IMR-90 (cell line): ENCODE measurements at regions not wholly inside any gene's neighbourhood (a gene's known extent, or its start where the extent isn't known, plus 50 kb on each side); places are given as distances from the start of the nearest gene placed in this dataset.

Source experiments
- ATAC-seq: fragments of 200-7000 bp; cut with Tn5 transposase; 2 replicates; pipeline ENCODE4 v1.9.1; 2020; ENCODE audit warnings: low read depth, mild to moderate bottlenecking, moderate library complexity
- BruUV-seq: library from RNA; stranded (reverse); fragments of 400-500 nt; replicated peaks from 2 replicates; lab custom pipeline; 2021; lab: Mats Ljungman, UMichigan
- CTCF ChIA-PET: fragments of 300-600 bp; formaldehyde crosslinking; extraction: SDS; loops from one replicate; lab custom pipeline; 2021; ENCODE audit warnings: antibody characterized with exemption; lab: Yijun Ruan, JAX
- POLR2A ChIA-PET: fragments of 300-600 bp; sonication (Branson Sonifier 250); formaldehyde crosslinking; loops from one replicate; lab custom pipeline; 2022; ENCODE audit warnings: antibody characterized with exemption; ENCODE audit not compliant: unreplicated experiment; lab: Charles Lee
- DNase-seq: peaks from one replicate; pipeline ENCODE4 v3.0.0; 2013
- H2AFZ ChIP-seq: replicated peaks from 2 replicates; pipeline ENCODE3; 2013; ENCODE audit warnings: low read length, mild to moderate bottlenecking; ENCODE audit not compliant: poor library complexity
- H2AK5ac ChIP-seq: 2 replicates; pipeline ENCODE4 v1.6.1; 2013; ENCODE audit warnings: low read depth, low read length, inconsistent platforms
- H2AK9ac ChIP-seq: replicated peaks from 2 replicates; pipeline ENCODE3; 2013; ENCODE audit warnings: mild to moderate bottlenecking, low read depth, low read length, moderate library complexity; ENCODE audit not compliant: poor library complexity
- H2BK120ac ChIP-seq: 2 replicates; pipeline ENCODE4 v1.6.1; 2013; ENCODE audit warnings: low read depth, low read length, inconsistent platforms
- H2BK15ac ChIP-seq: 3 replicates; pipeline ENCODE4 v1.6.1; 2013; ENCODE audit warnings: low read depth, low read length, inconsistent platforms
- H2BK20ac ChIP-seq: 2 replicates; pipeline ENCODE4 v1.6.1; 2013; ENCODE audit warnings: low read depth, mild to moderate bottlenecking, inconsistent platforms, low read length, moderate library complexity
- H2BK5ac ChIP-seq: 2 replicates; pipeline ENCODE4 v1.6.1; 2013; ENCODE audit warnings: mild to moderate bottlenecking, low read depth, low read length, inconsistent platforms; ENCODE audit not compliant: poor library complexity, severe bottlenecking
- H3K14ac ChIP-seq: replicated peaks from 2 replicates; pipeline ENCODE4 v1.6.1; 2013; ENCODE audit warnings: low read depth, low read length, inconsistent platforms
- H3K18ac ChIP-seq: 2 replicates; pipeline ENCODE4 v1.6.1; 2013; ENCODE audit warnings: low read depth, low read length, control low read depth
- H3K23ac ChIP-seq: 2 replicates; pipeline ENCODE4 v1.6.1; 2013; ENCODE audit warnings: low read depth, low read length, inconsistent platforms
- H3K27ac ChIP-seq: 2 replicates; pipeline ENCODE4 v1.5.1; 2013; ENCODE audit warnings: mild to moderate bottlenecking, control low read depth, low read length; ENCODE audit not compliant: insufficient read depth
- H3K27me3 ChIP-seq: 2 replicates; pipeline ENCODE4 v1.6.1; 2013; ENCODE audit warnings: low read length; ENCODE audit not compliant: control insufficient read depth, insufficient read depth
- H3K36me3 ChIP-seq: 2 replicates; pipeline ENCODE4 v1.6.1; 2013; ENCODE audit warnings: low read length, mixed read lengths; ENCODE audit not compliant: control insufficient read depth, insufficient read depth
- H3K4ac ChIP-seq: 2 replicates; pipeline ENCODE4 v1.6.1; 2013; ENCODE audit warnings: low read depth, low read length, inconsistent platforms
- H3K4me1 ChIP-seq: 2 replicates; pipeline ENCODE4 v1.6.1; 2013; ENCODE audit warnings: low read length, mixed read lengths; ENCODE audit not compliant: control insufficient read depth, insufficient read depth
- H3K4me2 ChIP-seq: 2 replicates; pipeline ENCODE4 v1.6.1; 2013; ENCODE audit warnings: low read depth, mild to moderate bottlenecking, control low read depth, low read length, moderate library complexity
- H3K4me3 ChIP-seq: 2 replicates; pipeline ENCODE4 v1.5.1; 2013; ENCODE audit warnings: low read depth, mild to moderate bottlenecking, control low read depth, low read length, moderate library complexity; ENCODE audit not compliant: insufficient read depth
- H3K56ac ChIP-seq: 2 replicates; pipeline ENCODE4 v1.6.1; 2013; ENCODE audit warnings: low read length, inconsistent platforms; ENCODE audit not compliant: insufficient read depth; ENCODE audit errors: extremely low read depth
- H3K79me1 ChIP-seq, 2 experiments: 2 replicates each; pipeline ENCODE4 v1.6.1; 2013; ENCODE audit warnings: low read length in 2 of 2, inconsistent platforms in 1 of 2, low read depth in 1 of 2
- H3K9ac ChIP-seq: 2 replicates; pipeline ENCODE4 v1.6.1; 2013; ENCODE audit warnings: low read depth, low read length, control low read depth
- H3K9me1 ChIP-seq: 2 replicates; pipeline ENCODE4 v1.6.1; 2013; ENCODE audit warnings: low read length, inconsistent platforms; ENCODE audit not compliant: insufficient read depth
- H3K9me3 ChIP-seq: 2 replicates; pipeline ENCODE4 v1.6.1; 2013; ENCODE audit warnings: low read length; ENCODE audit not compliant: control insufficient read depth, insufficient read depth
- H4K20me1 ChIP-seq: 2 replicates; pipeline ENCODE4 v1.6.1; 2013; ENCODE audit warnings: low read length, inconsistent platforms; ENCODE audit not compliant: insufficient read depth
- H4K5ac ChIP-seq: 2 replicates; pipeline ENCODE4 v1.6.1; 2013; ENCODE audit warnings: mild to moderate bottlenecking, low read depth, low read length, control low read depth
- H4K8ac ChIP-seq, 2 experiments: 2 replicates each; pipeline ENCODE4 v1.6.1; 2013; ENCODE audit warnings: low read depth in 2 of 2, low read length in 2 of 2, control low read depth in 1 of 2, inconsistent platforms in 1 of 2
- H4K91ac ChIP-seq: 2 replicates; pipeline ENCODE4 v1.6.1; 2013; ENCODE audit warnings: low read depth, low read length, inconsistent platforms; ENCODE audit not compliant: insufficient read depth
- BHLHE40 ChIP-seq: fragments of 150-350 bp; IDR thresholded peaks from 2 replicates; pipeline ENCODE4 v1.6.1; 2016; ENCODE audit warnings: mild to moderate bottlenecking, low read depth, low read length
- CEBPB ChIP-seq: IDR thresholded peaks from 2 replicates; pipeline ENCODE4 v1.6.1; 2012; ENCODE audit warnings: low read depth, low read length, improper control_type of control experiment
- CHD1 ChIP-seq: IDR thresholded peaks from 2 replicates; pipeline ENCODE4 v1.6.1; 2012; ENCODE audit warnings: low read depth, low read length, improper control_type of control experiment
- FOS ChIP-seq: fragments of 150-350 bp; IDR thresholded peaks from 2 replicates; pipeline ENCODE4 v1.6.1; 2016; ENCODE audit warnings: low read depth, low read length
- MAFK ChIP-seq: IDR thresholded peaks from 2 replicates; pipeline ENCODE4 v1.6.1; 2012; ENCODE audit warnings: low read depth, low read length, improper control_type of control experiment
- MAZ ChIP-seq: IDR thresholded peaks from 2 replicates; pipeline ENCODE4 v1.6.1; 2012; ENCODE audit warnings: low read depth, mild to moderate bottlenecking, low read length, improper control_type of control experiment, moderate library complexity, borderline replicate concordance
- MXI1 ChIP-seq: IDR thresholded peaks from 2 replicates; pipeline ENCODE4 v1.6.1; 2012; ENCODE audit warnings: low read depth, mild to moderate bottlenecking, low read length, moderate library complexity, borderline replicate concordance
- NFE2L2 ChIP-seq: fragments of 150-350 bp; IDR thresholded peaks from 2 replicates; pipeline ENCODE4 v1.6.1; 2016; ENCODE audit warnings: low read depth, mild to moderate bottlenecking, low read length
- POLR2A ChIP-seq: IDR thresholded peaks from 2 replicates; pipeline ENCODE4 v1.6.1; 2012; ENCODE audit warnings: mild to moderate bottlenecking, low read depth, low read length
- RAD21 ChIP-seq: IDR thresholded peaks from 2 replicates; pipeline ENCODE4 v1.6.1; 2012; ENCODE audit warnings: low read length, improper control_type of control experiment
- RCOR1 ChIP-seq: IDR thresholded peaks from 2 replicates; pipeline ENCODE4 v1.6.1; 2012; ENCODE audit warnings: mild to moderate bottlenecking, low read length, improper control_type of control experiment; ENCODE audit not compliant: insufficient replicate concordance
- RFX5 ChIP-seq: IDR thresholded peaks from 2 replicates; pipeline ENCODE4 v1.8.0; 2012; ENCODE audit warnings: low read depth, mild to moderate bottlenecking, low read length, moderate library complexity
- SMC3 ChIP-seq: fragments of 150-350 bp; IDR thresholded peaks from 2 replicates; pipeline ENCODE4 v1.6.1; 2016; ENCODE audit warnings: low read depth, mild to moderate bottlenecking, antibody characterized with exemption, low read length, moderate library complexity
- USF2 ChIP-seq: fragments of 150-350 bp; IDR thresholded peaks from 2 replicates; pipeline ENCODE4 v1.6.1; 2017; ENCODE audit warnings: mild to moderate bottlenecking, antibody characterized with exemption, low read length, low read depth
- WGBS, 2 experiments: methylation state at CpG; one replicate each; pipeline versions ENCODE4 v1.1.5 to v1.1.7; 2013; ENCODE audit warnings: missing lambda C conversion rate in 2 of 2; ENCODE audit not compliant: insufficient read length in 1 of 2; ENCODE audit errors: extremely low coverage in 2 of 2; 5-methylcytosine and 5-hydroxymethylcytosine counted together
- dilution Hi-C: fragments of 300-500 bp; cut with HindIII; formaldehyde crosslinking; loops from one replicate; pipeline ENCODE4 v1.14.3; 2018; ENCODE audit warnings: low sequenced_read_pairs; ENCODE audit not compliant: unreplicated experiment
- in situ Hi-C: fragments of 300-500 bp; cut with MboI; formaldehyde crosslinking; loops from 3 replicates; pipeline ENCODE4 v1.14.3; 2019; ENCODE audit warnings: low sequenced_read_pairs, inconsistent platforms, mixed read lengths
- intact Hi-C: fragments of 100-400 bp; cut with micrococcal nuclease; formaldehyde crosslinking; loops from 2 replicates; pipeline ENCODE4 v1.10.0; 2022
- TF ChIP-seq, protein P1 (sequence below): conservative IDR thresholded peaks from 2 replicates; pipeline ENCODE4 v1.5.1; 2012; ENCODE audit warnings: mild to moderate bottlenecking, low read depth, low read length, improper control_type of control experiment
- TF ChIP-seq, protein P2 (sequence below): fragments of 150-350 bp; IDR thresholded peaks from 2 replicates; pipeline ENCODE4 v1.6.1; 2016; ENCODE audit warnings: low read depth, mild to moderate bottlenecking, low read length, moderate library complexity, borderline replicate concordance

DNA sequence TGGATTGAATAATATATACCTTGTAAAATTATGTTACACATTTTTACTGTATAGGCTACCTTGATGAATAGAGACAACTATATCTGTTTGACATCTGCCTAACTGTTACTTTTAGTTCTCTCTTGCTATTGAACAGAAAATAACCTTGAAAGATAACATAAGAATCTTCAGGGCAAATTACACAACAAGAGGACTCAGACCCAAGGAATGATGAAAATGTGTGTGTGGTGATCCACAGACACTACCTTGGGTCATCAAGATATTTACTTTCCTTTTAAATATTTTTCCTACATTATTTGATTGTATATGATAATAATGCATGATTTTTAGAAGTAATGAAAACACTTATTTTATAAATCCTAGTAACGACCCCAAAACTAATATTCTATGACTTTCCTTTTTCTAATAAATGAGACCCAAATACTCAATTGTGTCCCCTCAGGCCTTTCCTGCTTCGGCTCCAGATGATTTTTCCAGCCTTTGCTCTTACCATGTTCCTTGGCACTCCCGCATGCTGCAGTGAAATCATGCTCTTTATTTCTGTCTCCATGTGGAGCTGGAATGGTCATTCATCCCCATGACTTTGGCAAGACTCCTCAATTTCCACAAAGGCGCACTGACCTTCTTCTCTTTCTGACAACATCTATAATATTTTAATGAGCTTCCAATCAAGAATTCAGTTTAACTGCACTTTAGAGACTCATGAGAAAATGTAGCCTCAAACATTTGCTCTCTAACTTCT lies 187.6 kb downstream of the EPM2A start:
- intact Hi-C loops, result no loop called here
- no peak overlapping the region for H3K4me2 ChIP-seq
- no peak overlapping the region for H2BK15ac ChIP-seq
- ATAC-seq (no peak), DNase-seq (no peak)
- no peak overlapping the region for H3K27ac ChIP-seq
- TF ChIP-seq, protein P1, sequence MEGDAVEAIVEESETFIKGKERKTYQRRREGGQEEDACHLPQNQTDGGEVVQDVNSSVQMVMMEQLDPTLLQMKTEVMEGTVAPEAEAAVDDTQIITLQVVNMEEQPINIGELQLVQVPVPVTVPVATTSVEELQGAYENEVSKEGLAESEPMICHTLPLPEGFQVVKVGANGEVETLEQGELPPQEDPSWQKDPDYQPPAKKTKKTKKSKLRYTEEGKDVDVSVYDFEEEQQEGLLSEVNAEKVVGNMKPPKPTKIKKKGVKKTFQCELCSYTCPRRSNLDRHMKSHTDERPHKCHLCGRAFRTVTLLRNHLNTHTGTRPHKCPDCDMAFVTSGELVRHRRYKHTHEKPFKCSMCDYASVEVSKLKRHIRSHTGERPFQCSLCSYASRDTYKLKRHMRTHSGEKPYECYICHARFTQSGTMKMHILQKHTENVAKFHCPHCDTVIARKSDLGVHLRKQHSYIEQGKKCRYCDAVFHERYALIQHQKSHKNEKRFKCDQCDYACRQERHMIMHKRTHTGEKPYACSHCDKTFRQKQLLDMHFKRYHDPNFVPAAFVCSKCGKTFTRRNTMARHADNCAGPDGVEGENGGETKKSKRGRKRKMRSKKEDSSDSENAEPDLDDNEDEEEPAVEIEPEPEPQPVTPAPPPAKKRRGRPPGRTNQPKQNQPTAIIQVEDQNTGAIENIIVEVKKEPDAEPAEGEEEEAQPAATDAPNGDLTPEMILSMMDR, result no peak
- TF ChIP-seq MAZ, result no peak
- no peak for TF ChIP-seq NFE2L2
- no peak for TF ChIP-seq MXI1
- no peak for TF ChIP-seq CEBPB
- no peak for TF ChIP-seq POLR2A
- TF ChIP-seq MAFK, result no peak
- TF ChIP-seq, protein P2, sequence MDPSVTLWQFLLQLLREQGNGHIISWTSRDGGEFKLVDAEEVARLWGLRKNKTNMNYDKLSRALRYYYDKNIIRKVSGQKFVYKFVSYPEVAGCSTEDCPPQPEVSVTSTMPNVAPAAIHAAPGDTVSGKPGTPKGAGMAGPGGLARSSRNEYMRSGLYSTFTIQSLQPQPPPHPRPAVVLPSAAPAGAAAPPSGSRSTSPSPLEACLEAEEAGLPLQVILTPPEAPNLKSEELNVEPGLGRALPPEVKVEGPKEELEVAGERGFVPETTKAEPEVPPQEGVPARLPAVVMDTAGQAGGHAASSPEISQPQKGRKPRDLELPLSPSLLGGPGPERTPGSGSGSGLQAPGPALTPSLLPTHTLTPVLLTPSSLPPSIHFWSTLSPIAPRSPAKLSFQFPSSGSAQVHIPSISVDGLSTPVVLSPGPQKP, result no peak
- TF ChIP-seq BHLHE40, result no peak
- no peak for TF ChIP-seq RCOR1
- TF ChIP-seq CHD1, result no peak
- TF ChIP-seq USF2, result no peak
- no peak for TF ChIP-seq SMC3
- TF ChIP-seq RFX5, result no peak
- TF ChIP-seq RAD21, result no peak
- no peak for TF ChIP-seq FOS
- no peak overlapping the region for H2BK5ac ChIP-seq
- H3K23ac ChIP-seq, result no peak overlapping the region
- H3K18ac ChIP-seq, result no peak overlapping the region
- no peaks in the 10 kb centered on the region for H4K20me1 ChIP-seq
- H2BK120ac ChIP-seq, result no peak overlapping the region
- no peak overlapping the region for H2AFZ ChIP-seq
- no peak overlapping the region for H3K56ac ChIP-seq
- H3K9ac ChIP-seq, result no peak overlapping the region
- H4K8ac ChIP-seq, result no peak overlapping the region
- H2AK5ac ChIP-seq, result no peak overlapping the region
- H2BK20ac ChIP-seq, result no peak overlapping the region
- in situ Hi-C loops, result no loop called here
- H4K5ac ChIP-seq, result no peak overlapping the region
- H3K9me3 ChIP-seq, result no peaks in the 10 kb centered on the region
- no peaks in the 10 kb centered on the region; the same call in 1 of the 2 replicates for H3K9me1 ChIP-seq
- dilution Hi-C loops, result no loop called here
- H4K91ac ChIP-seq, result no peak overlapping the region
- WGBS, 2 experiments, result 67% methylated on average over 1 of the region's 4 CpGs; no CpG with 5 or more reads in 1 of the 2 experiments
- ChIA-PET CTCF (no interaction called here), POLR2A (no interaction called here)
- no peaks in the 10 kb centered on the region for H3K79me1 ChIP-seq
- no peak overlapping the region for H3K14ac ChIP-seq
- H3K4me1 ChIP-seq, result no peaks in the 10 kb centered on the region; the same call in 1 of the 2 replicates
- H3K4ac ChIP-seq, result no peak overlapping the region
- H2AK9ac ChIP-seq, result no peak overlapping the region
- BruUV-seq, result no TSS peak
- H3K4me3 ChIP-seq, result no peak overlapping the region
- H3K27me3 ChIP-seq, result no peaks in the 10 kb centered on the region
- H3K36me3 ChIP-seq, result no peaks in the 10 kb centered on the region
